ENCODE measurements at regions not wholly inside any gene's neighbourhood (a gene's known extent, or its start where the extent isn't known, plus 50 kb on each side); places are given as distances from the start of the nearest gene placed in this dataset. TPM values are rescaled to one million over a fixed set of nuclear protein-coding genes. Genes with fewer than 3 reads are reported as not detected.
"Not testable (repeated sequence)": the region's sequence is repeated elsewhere in the genome, so short reads cannot be mapped to it uniquely, and the experiment has no call there.

DNA sequence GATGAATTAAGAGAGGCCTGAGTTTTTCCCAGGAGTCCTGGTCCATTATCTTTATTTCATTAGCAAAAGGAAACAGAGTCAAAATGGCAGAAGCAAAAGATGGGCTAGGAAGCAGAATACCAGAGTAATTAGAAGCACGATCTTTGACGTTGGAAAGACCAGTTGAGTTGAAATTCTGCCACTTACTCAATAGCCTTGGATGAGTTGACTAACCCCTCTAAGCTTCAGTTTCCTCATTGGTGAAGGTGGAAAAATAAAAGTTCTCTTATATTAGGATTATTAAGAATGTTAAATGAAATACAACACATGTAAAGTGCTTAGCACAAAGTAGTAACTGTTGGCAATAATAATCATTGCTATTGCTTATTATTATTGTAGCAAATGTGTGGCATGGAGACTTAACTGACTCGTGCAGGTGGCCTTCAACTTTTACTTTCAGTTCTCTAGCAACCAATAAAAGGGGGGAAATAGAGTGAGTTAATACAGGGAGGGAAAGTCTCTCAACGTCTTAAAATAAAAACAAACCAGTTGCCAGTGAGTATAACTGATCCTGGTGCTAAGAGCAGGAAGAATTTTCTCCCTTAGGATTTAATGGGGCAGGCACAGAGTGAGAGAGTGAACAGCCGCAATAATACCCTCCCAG lies 50.8 kb upstream of the ACBD5 start:
- H2BK5ac ChIP-seq (ENCODE audit: low read depth, low read length, poor library complexity, severe bottlenecking); H2BK15ac ChIP-seq (ENCODE audit: low read depth, poor library complexity, severe bottlenecking); H3K36me3 ChIP-seq (ENCODE audit: control insufficient read depth in 1 of 2, insufficient read depth in 2 of 2, low read depth in 1 of 2, low read length in 2 of 2); H2AFZ ChIP-seq (ENCODE audit: low read depth, low read length); H2BK120ac ChIP-seq (ENCODE audit: low read depth, low read length); H3K4me1 ChIP-seq (ENCODE audit: control insufficient read depth, insufficient read depth, low read depth, low read length); H2AK5ac ChIP-seq (ENCODE audit: low read length, severe bottlenecking); DNase-seq; H3K4me2 ChIP-seq (ENCODE audit: low read length, poor library complexity, severe bottlenecking); H4K91ac ChIP-seq (ENCODE audit: low read length); H2BK12ac ChIP-seq (ENCODE audit: low read length in 2 of 2); H3K14ac ChIP-seq (ENCODE audit: low read length in 2 of 2); H3K79me1 ChIP-seq (replicated peaks; ENCODE audit: low read length, poor library complexity, severe bottlenecking); H3K18ac ChIP-seq (ENCODE audit: low read depth in 1 of 2, low read length in 2 of 2); H3K4ac ChIP-seq (ENCODE audit: low read depth in 1 of 2, low read length in 2 of 2); H3K4me3 ChIP-seq (ENCODE audit: insufficient read depth in 1 of 2, low read depth in 1 of 2, low read length in 2 of 2); H3K27ac ChIP-seq (ENCODE audit: low read length, poor library complexity, severe bottlenecking); H4K8ac ChIP-seq (ENCODE audit: low read length); H3K9ac ChIP-seq (ENCODE audit: low read length); H3K27me3 ChIP-seq (ENCODE audit: control insufficient read depth in 1 of 2, insufficient read depth in 1 of 2, low read length in 2 of 2); H3K9me3 ChIP-seq (ENCODE audit: control insufficient read depth, low read length); H3K23ac ChIP-seq (ENCODE audit: low read length in 2 of 2): not testable (repeated sequence)
- whole genome bisulfite sequencing: 86% methylated on average over 3 of the region's 5 CpGs

Small RNA genes in the stretch of these regions (small RNA-seq; reads per million reads assigned to genes)
- gene RNU6-452P (ENCODE audit: low read depth) (not detected), gene RNU6-666P (ENCODE audit: low read depth) (not detected), gene TRIAP1P1 (ENCODE audit: low read depth) (not detected)

Measured in mesenchymal stem cell (in vitro differentiated cells and primary cell).